AG04449 (cell line): ENCODE measurements at regions not wholly inside any gene's neighbourhood (a gene's known extent, or its start where the extent isn't known, plus 50 kb on each side); places are given as distances from the start of the nearest gene placed in this dataset.

Source experiments
- CTCF ChIA-PET: fragments of 350-600 bp; formaldehyde crosslinking; extraction: SDS; loops from one replicate; lab custom pipeline; 2021; ENCODE audit warnings: antibody characterized with exemption; lab: Yijun Ruan, JAX
- POLR2A ChIA-PET: fragments of 400-600, 350-600 bp; formaldehyde crosslinking; extraction: SDS; loops from one replicate; lab custom pipeline; 2020; ENCODE audit warnings: antibody characterized with exemption, inconsistent platforms; lab: Yijun Ruan, JAX
- DNase-seq: peaks from one replicate; pipeline ENCODE4 v3.0.0-alpha.2; 2010; ENCODE audit warnings: low read depth, low spot score
- H3K4me3 ChIP-seq: 2 replicates; pipeline ENCODE4 v1.5.1; 2011; ENCODE audit warnings: low read depth, mild to moderate bottlenecking, control low read depth, low read length
- TF ChIP-seq, protein P1 (sequence below): IDR thresholded peaks from one replicate; pipeline ENCODE4 v1.5.1; 2011; ENCODE audit warnings: mild to moderate bottlenecking, moderate library complexity, low read length, control low read depth, inconsistent platforms; ENCODE audit not compliant: insufficient read depth; ENCODE audit errors: missing control alignments

DNA sequence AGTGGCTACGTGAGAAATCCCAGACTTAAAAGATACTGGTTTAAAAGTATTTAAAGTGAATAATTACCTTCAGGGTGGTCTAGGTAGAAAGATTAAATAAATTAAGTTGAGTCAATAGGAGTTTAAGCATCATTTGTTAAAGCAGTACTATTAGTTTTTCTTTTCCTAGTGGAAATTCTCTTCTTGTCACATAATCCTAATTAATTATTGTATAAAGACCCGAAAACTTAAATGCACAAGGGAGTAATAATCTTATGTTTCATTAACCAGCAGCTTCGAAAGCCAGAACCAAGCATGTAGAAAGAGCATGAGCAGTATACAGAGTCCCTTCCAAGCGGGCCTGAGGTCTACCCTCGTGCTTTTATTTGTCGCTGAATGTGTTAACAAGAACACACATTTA lies 90.2 kb upstream of the SKOR2 start:
- TF ChIP-seq, protein P1, sequence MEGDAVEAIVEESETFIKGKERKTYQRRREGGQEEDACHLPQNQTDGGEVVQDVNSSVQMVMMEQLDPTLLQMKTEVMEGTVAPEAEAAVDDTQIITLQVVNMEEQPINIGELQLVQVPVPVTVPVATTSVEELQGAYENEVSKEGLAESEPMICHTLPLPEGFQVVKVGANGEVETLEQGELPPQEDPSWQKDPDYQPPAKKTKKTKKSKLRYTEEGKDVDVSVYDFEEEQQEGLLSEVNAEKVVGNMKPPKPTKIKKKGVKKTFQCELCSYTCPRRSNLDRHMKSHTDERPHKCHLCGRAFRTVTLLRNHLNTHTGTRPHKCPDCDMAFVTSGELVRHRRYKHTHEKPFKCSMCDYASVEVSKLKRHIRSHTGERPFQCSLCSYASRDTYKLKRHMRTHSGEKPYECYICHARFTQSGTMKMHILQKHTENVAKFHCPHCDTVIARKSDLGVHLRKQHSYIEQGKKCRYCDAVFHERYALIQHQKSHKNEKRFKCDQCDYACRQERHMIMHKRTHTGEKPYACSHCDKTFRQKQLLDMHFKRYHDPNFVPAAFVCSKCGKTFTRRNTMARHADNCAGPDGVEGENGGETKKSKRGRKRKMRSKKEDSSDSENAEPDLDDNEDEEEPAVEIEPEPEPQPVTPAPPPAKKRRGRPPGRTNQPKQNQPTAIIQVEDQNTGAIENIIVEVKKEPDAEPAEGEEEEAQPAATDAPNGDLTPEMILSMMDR = no peak
- no peak for DNase-seq
- CTCF ChIA-PET = interaction anchor here (1.7 kb wide), 1 partner anchor 407 kb away, joined by 4 read pairs; no protein-coding TSS in a partner anchor
- POLR2A ChIA-PET = no interaction called here
- no peak overlapping the region for H3K4me3 ChIP-seq

DNA sequence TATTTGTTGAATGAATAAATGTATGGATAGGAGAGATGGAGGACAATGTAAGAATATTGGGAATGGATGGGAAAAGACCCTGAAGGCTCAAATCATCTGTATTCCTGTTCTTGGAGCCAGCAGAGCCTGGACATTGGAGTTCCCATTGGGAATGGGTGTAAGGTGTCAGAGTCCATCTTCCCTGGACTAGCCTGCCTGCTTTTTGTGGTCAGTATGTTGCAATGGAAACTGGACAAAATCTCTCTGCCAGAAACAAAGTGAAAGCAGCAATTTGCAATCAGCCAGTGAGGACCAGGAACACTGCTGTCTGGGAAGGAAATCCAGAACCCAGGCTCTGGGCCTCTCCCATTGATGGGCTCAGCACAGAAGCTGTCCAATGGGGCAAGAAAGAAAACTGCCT lies 83.5 kb upstream of the SKOR2 start:
- H3K4me3 ChIP-seq = no peak overlapping the region
- CTCF ChIA-PET = no interaction called here
- TF ChIP-seq, protein P1 = no peak
- POLR2A ChIA-PET = no interaction called here
- DNase-seq = no peak

DNA sequence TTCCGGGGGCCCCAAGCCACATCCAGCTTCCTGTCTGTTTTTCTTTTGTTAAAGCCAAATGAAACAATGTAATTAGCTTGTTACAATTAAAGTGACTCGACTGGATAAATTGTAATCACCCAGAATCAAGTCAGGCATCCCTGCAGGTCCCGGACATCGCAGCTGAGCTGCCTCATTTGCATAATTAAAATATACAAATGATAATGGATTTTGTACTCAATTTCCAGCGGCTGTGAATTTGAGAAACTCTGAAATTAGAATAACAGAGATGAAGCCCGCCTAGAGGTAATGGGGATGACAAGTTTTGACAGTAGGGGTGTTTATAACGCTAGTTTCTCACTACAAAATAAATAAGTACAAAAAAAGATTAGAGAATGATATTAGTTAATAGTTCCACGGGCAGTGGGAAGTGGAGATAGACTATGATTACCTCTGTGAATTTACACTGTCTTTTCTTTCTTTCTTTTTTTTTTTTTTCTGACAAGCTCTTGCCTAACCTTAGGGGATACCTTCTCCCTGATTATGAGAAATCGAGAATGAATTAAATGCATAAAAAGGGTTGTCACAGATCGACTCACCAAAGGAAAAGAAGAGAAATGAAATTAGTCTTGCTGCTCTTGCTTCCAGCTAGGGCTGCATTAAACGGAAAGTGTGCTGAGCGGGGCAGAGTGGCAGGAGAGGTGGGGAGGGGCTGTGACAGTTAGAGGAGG lies 82.6 kb upstream of the SKOR2 start:
- no peak overlapping the region for H3K4me3 ChIP-seq
- CTCF ChIA-PET = no interaction called here
- DNase-seq = no peak
- POLR2A ChIA-PET = no interaction called here
- TF ChIP-seq, protein P1 = no peak

DNA sequence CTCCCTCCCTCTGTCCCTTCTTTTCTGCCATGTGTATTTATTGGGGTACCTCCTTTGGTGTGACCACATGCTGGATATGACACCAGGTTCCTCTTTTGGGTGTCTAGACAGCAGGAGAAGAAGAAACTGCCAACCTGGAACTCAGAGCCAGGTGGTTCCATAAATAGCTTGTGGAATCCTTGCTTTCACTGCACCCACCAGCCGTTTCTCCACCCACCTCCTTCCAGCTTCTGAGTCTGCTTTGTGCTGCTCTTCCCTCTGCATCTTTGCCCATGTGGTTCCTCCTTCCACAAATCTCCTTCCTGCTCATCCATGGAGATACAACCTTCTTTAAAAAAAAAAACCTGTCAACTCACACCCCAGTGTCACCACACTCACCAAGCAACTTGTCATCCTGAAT lies 80.2 kb upstream of the SKOR2 start:
- DNase-seq = no peak
- TF ChIP-seq, protein P1 = no peak
- ChIA-PET POLR2A (interaction anchor here (1.5 kb wide), 1 partner anchor 9 kb away, joined by 5 read pairs; no protein-coding TSS in a partner anchor), CTCF (interaction anchor here (2.1 kb wide), 1 partner anchor 9 kb away, joined by 4 read pairs; no protein-coding TSS in a partner anchor)
- H3K4me3 ChIP-seq = no peak overlapping the region

DNA sequence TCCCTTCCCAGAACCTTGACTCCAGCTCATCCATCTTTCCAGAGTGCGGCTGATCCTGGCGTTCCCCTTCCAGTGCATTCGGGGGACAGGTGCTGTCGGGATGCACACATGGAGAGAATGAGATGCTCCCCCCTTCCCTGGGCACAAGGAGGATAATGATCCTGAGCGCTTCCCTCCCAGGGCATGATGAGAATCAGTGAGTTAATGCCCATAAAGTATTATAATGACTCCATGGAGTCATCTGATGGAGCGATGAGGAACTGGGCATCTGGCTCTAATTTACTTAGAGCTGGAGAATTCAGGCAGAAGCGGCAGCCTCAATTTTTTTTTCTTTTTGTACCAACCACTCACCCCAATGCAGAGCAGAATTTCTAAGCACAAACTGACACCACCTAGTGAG lies 79.6 kb upstream of the SKOR2 start:
- no peak for DNase-seq
- ChIA-PET POLR2A (interaction anchor here (1.5 kb wide), 1 partner anchor 10 kb away, joined by 5 read pairs; no protein-coding TSS in a partner anchor), CTCF (interaction anchor here (2.1 kb wide), 1 partner anchor 9 kb away, joined by 4 read pairs; no protein-coding TSS in a partner anchor)
- TF ChIP-seq, protein P1 = no peak
- no peak overlapping the region for H3K4me3 ChIP-seq

DNA sequence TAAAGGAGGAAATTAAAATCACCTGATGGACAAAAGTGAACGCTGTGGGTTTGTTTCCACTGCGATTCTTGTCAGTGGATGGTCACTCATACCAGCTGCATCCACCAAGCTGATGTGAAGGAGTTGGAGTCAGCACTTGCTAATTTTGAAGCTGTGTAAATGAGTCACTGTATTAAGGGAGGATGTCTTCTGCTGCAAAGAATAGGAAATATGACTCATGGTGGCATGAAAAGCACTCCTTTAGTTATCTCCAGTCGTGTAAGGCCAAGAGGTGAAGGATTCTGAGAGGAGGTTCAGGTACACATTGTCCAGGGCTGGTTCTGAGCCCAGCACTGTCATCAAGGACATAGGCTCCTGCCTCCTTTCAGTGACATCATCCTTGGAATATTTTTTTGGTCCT lies 71.7 kb upstream of the SKOR2 start:
- ChIA-PET POLR2A (no interaction called here), CTCF (interaction anchor here (1.0 to 1.7 kb wide), 2 partner anchors 8 to 10 kb away, joined by 4 read pairs; no protein-coding TSS in a partner anchor)
- H3K4me3 ChIP-seq = no peak overlapping the region
- peak; percentile 29 for DNase-seq
- TF ChIP-seq, protein P1 = no peak
